Mesenchymal stem cell (in vitro differentiated cells and primary cell): ENCODE measurements at regions not wholly inside any gene's neighbourhood (a gene's known extent, or its start where the extent isn't known, plus 50 kb on each side); places are given as distances from the start of the nearest gene placed in this dataset.

ENCODE experiments used
- DNase-seq: peaks from one replicate; pipeline ENCODE4 v3.0.0-alpha.2; 2013
- H2AFZ ChIP-seq: one replicate; pipeline ENCODE4 v1.6.1; 2013; ENCODE audit warnings: low read depth, mild to moderate bottlenecking, control low read depth, inconsistent platforms, low read length, moderate library complexity
- H2AK5ac ChIP-seq: 2 replicates; pipeline ENCODE4 v1.6.1; 2013; ENCODE audit warnings: low read length, moderate library complexity, mild to moderate bottlenecking, inconsistent platforms; ENCODE audit not compliant: severe bottlenecking
- H2BK120ac ChIP-seq: one replicate; pipeline ENCODE4 v1.6.1; 2013; ENCODE audit warnings: low read depth, mild to moderate bottlenecking, inconsistent platforms, low read length, moderate library complexity
- H2BK12ac ChIP-seq, 2 experiments: one replicate each; pipeline ENCODE4 v1.6.1; 2013; ENCODE audit warnings: inconsistent platforms in 2 of 2, low read length in 2 of 2, mild to moderate bottlenecking in 2 of 2, moderate library complexity in 2 of 2, control low read depth in 1 of 2
- H2BK15ac ChIP-seq: one replicate; pipeline ENCODE4 v1.6.1; 2013; ENCODE audit warnings: mild to moderate bottlenecking, low read depth, inconsistent platforms; ENCODE audit not compliant: poor library complexity, severe bottlenecking
- H2BK5ac ChIP-seq: 2 replicates; pipeline ENCODE4 v1.6.1; 2013; ENCODE audit warnings: low read depth, mild to moderate bottlenecking, low read length, control low read depth, inconsistent platforms; ENCODE audit not compliant: poor library complexity, severe bottlenecking
- H3K14ac ChIP-seq, 2 experiments: one replicate each; pipeline ENCODE4 v1.6.1; 2013; ENCODE audit warnings: inconsistent platforms in 2 of 2, low read length in 2 of 2, control low read depth in 1 of 2, mild to moderate bottlenecking in 1 of 2, moderate library complexity in 1 of 2
- H3K18ac ChIP-seq, 2 experiments: one replicate each; pipeline ENCODE4 v1.6.1; 2013; ENCODE audit warnings: inconsistent platforms in 2 of 2, low read length in 2 of 2, control low read depth in 1 of 2, low read depth in 1 of 2, mild to moderate bottlenecking in 1 of 2
- H3K23ac ChIP-seq, 2 experiments: one replicate each; pipeline ENCODE4 v1.6.1; 2013; ENCODE audit warnings: inconsistent platforms in 2 of 2, low read length in 2 of 2, mild to moderate bottlenecking in 2 of 2, moderate library complexity in 2 of 2, control low read depth in 1 of 2
- H3K27ac ChIP-seq: 2 replicates; pipeline ENCODE4 v1.5.1; 2013; ENCODE audit warnings: mild to moderate bottlenecking, moderate library complexity, low read length, control low read depth, inconsistent platforms; ENCODE audit not compliant: poor library complexity, severe bottlenecking
- H3K27me3 ChIP-seq, 2 experiments: 2 replicates each; pipeline versions ENCODE4 v1.6.1 to v1.7.0; 2013; ENCODE audit warnings: low read length in 2 of 2, mild to moderate bottlenecking in 2 of 2, moderate library complexity in 2 of 2, control low read depth in 1 of 2, inconsistent platforms in 1 of 2; ENCODE audit not compliant: control insufficient read depth in 1 of 2, insufficient read depth in 1 of 2
- H3K36me3 ChIP-seq, 2 experiments: 2 replicates each; pipeline versions ENCODE4 v1.6.1 to v1.7.0; 2013; ENCODE audit warnings: low read length in 2 of 2, control low read depth in 1 of 2, inconsistent platforms in 1 of 2, low read depth in 1 of 2, mild to moderate bottlenecking in 1 of 2; ENCODE audit not compliant: insufficient read depth in 2 of 2, control insufficient read depth in 1 of 2
- H3K4ac ChIP-seq, 2 experiments: one replicate each; pipeline ENCODE4 v1.6.1; 2013; ENCODE audit warnings: inconsistent platforms in 2 of 2, low read length in 2 of 2, mild to moderate bottlenecking in 2 of 2, moderate library complexity in 2 of 2, control low read depth in 1 of 2, low read depth in 1 of 2
- H3K4me1 ChIP-seq: 2 replicates; pipeline ENCODE4 v1.6.1; 2013; ENCODE audit warnings: low read depth, low read length, control low read depth; ENCODE audit not compliant: control insufficient read depth, insufficient read depth
- H3K4me2 ChIP-seq: 2 replicates; pipeline ENCODE4 v1.6.1; 2013; ENCODE audit warnings: low read length, mild to moderate bottlenecking, inconsistent platforms; ENCODE audit not compliant: poor library complexity, severe bottlenecking
- H3K4me3 ChIP-seq, 2 experiments: 2 replicates each; pipeline versions ENCODE4 v1.5.1 to v1.7.0; 2013; ENCODE audit warnings: low read length in 2 of 2, mild to moderate bottlenecking in 2 of 2, control low read depth in 1 of 2, low read depth in 1 of 2; ENCODE audit not compliant: insufficient read depth in 1 of 2
- H3K79me1 ChIP-seq: replicated peaks from 2 replicates; pipeline ENCODE4 v1.6.1; 2013; ENCODE audit warnings: mild to moderate bottlenecking, control low read depth, low read length, inconsistent platforms; ENCODE audit not compliant: poor library complexity, severe bottlenecking
- H3K9ac ChIP-seq: 2 replicates; pipeline ENCODE4 v1.7.0; 2013; ENCODE audit warnings: mild to moderate bottlenecking, low read length, moderate library complexity
- H3K9me3 ChIP-seq: 2 replicates; pipeline ENCODE4 v1.7.0; 2013; ENCODE audit warnings: mild to moderate bottlenecking, low read length; ENCODE audit not compliant: control insufficient read depth
- H4K8ac ChIP-seq: one replicate; pipeline ENCODE4 v1.6.1; 2013; ENCODE audit warnings: inconsistent platforms, mild to moderate bottlenecking, low read length, moderate library complexity
- H4K91ac ChIP-seq: one replicate; pipeline ENCODE4 v1.6.1; 2013; ENCODE audit warnings: mild to moderate bottlenecking, low read length, inconsistent platforms
- WGBS: methylation state at CpG from one replicate; pipeline ENCODE4 v1.1.7; 2013; ENCODE audit warnings: mixed read lengths; 5-methylcytosine and 5-hydroxymethylcytosine counted together

- Histone ChIP-seq H3K18ac (no peak overlapping the region), H3K36me3 (no peaks in the 10 kb centered on the region), H3K4me3 (no peak overlapping the region), H3K4me2 (no peak overlapping the region), H2AK5ac (no peak overlapping the region), H3K9ac (no peak overlapping the region), H2BK5ac (no peak overlapping the region), H4K91ac (no peak overlapping the region), H3K27ac (no peak overlapping the region), H3K79me1 (no peaks in the 10 kb centered on the region), H2BK15ac (no peak overlapping the region), H3K4ac (no peak overlapping the region), H3K27me3 (no peaks in the 10 kb centered on the region), H2BK12ac (no peak overlapping the region), H2BK120ac (no peak overlapping the region), H3K23ac (no peak overlapping the region), H3K9me3 (peaks cover 14% of the 10 kb centered on the region), H3K14ac (no peak overlapping the region), H3K4me1 (no peaks in the 10 kb centered on the region), H2AFZ (no peak overlapping the region), H4K8ac (no peak overlapping the region)
- WGBS, result no CpG with 5 or more reads among the region's 2 CpGs
- DNase-seq, result no peak
Observed at GRCh38 chr2:183723278-183723677, 599.0 kb downstream of the NUP35 start.

GRCh38 chr2:183729380-183729779 lies 605.1 kb downstream of the NUP35 start:
- Histone ChIP-seq H3K27me3 (no peaks in the 10 kb centered on the region), H3K79me1 (no peaks in the 10 kb centered on the region), H3K18ac (no peak overlapping the region), H2BK120ac (no peak overlapping the region), H3K4me3 (no peak overlapping the region), H3K4me1 (no peaks in the 10 kb centered on the region), H3K14ac (no peak overlapping the region), H3K4me2 (no peak overlapping the region), H2AFZ (no peak overlapping the region), H2BK15ac (no peak overlapping the region), H3K4ac (no peak overlapping the region), H2BK5ac (no peak overlapping the region), H2AK5ac (no peak overlapping the region), H3K9me3 (peaks cover 11% of the 10 kb centered on the region), H4K91ac (no peak overlapping the region), H3K9ac (no peak overlapping the region), H3K36me3 (no peaks in the 10 kb centered on the region), H3K23ac (no peak overlapping the region), H3K27ac (no peak overlapping the region), H4K8ac (no peak overlapping the region), H2BK12ac (no peak overlapping the region)
- no peak for DNase-seq
- no CpG with 5 or more reads among the region's 2 CpGs for WGBS

GRCh38 chr2:183740241-183740640 lies 616.0 kb downstream of the NUP35 start:
- WGBS, result 89% methylated on average over 2 of the region's 2 CpGs

GRCh38 chr2:183752571-183752970 lies 628.3 kb downstream of the NUP35 start:
- H2BK15ac ChIP-seq, result no peak overlapping the region
- H2AFZ ChIP-seq, result no peak overlapping the region
- no peaks in the 10 kb centered on the region for H3K27me3 ChIP-seq
- no peak overlapping the region for H3K18ac ChIP-seq
- H2AK5ac ChIP-seq, result no peak overlapping the region
- no peak overlapping the region for H3K4me3 ChIP-seq
- no peak overlapping the region for H3K27ac ChIP-seq
- H3K14ac ChIP-seq, result no peak overlapping the region
- H4K91ac ChIP-seq, result no peak overlapping the region
- H3K36me3 ChIP-seq, result no peaks in the 10 kb centered on the region
- no peak overlapping the region for H2BK12ac ChIP-seq
- no peak overlapping the region for H2BK120ac ChIP-seq
- H3K4me1 ChIP-seq, result no peaks in the 10 kb centered on the region
- H2BK5ac ChIP-seq, result no peak overlapping the region
- 42% methylated on average over 1 of the region's 3 CpGs for WGBS
- H3K9me3 ChIP-seq, result peaks cover 4% of the 10 kb centered on the region
- DNase-seq, result no peak
- no peak overlapping the region for H3K4ac ChIP-seq
- no peak overlapping the region for H3K23ac ChIP-seq
- no peaks in the 10 kb centered on the region for H3K79me1 ChIP-seq
- no peak overlapping the region for H3K9ac ChIP-seq
- no peak overlapping the region for H3K4me2 ChIP-seq
- no peak overlapping the region for H4K8ac ChIP-seq

More at GRCh38 chr2:183740241-183740640, 616.0 kb downstream of the NUP35 start:
- Histone ChIP-seq H3K23ac (no peak overlapping the region), H3K27ac (no peak overlapping the region), H3K27me3 (no peaks in the 10 kb centered on the region), H3K4ac (no peak overlapping the region), H3K18ac (no peak overlapping the region), H3K36me3 (no peaks in the 10 kb centered on the region), H3K9me3 (peaks cover 2% of the 10 kb centered on the region), H3K79me1 (no peaks in the 10 kb centered on the region), H3K14ac (no peak overlapping the region), H2BK120ac (no peak overlapping the region), H3K4me3 (no peak overlapping the region), H3K4me1 (no peaks in the 10 kb centered on the region), H3K9ac (no peak overlapping the region), H2BK5ac (no peak overlapping the region), H4K91ac (no peak overlapping the region), H2AK5ac (no peak overlapping the region), H4K8ac (no peak overlapping the region), H3K4me2 (no peak overlapping the region), H2BK12ac (no peak overlapping the region), H2BK15ac (no peak overlapping the region), H2AFZ (no peak overlapping the region)
- DNase-seq, result no peak
